ENCODE measurements at regions not wholly inside any gene's neighbourhood (a gene's known extent, or its start where the extent isn't known, plus 50 kb on each side); places are given as distances from the start of the nearest gene placed in this dataset.

- no peak for DNase-seq
Measured at GRCh38 chr3:178048768-178049167, 487.5 kb upstream of the KCNMB2 start.

- DNase-seq: no peak
Measured at GRCh38 chr3:178054471-178054870, 481.8 kb upstream of the KCNMB2 start.

- no peak for DNase-seq
Measured at GRCh38 chr3:178055939-178056338, 480.3 kb upstream of the KCNMB2 start.

- DNase-seq: no peak
Measured at GRCh38 chr3:178056868-178057267, 479.4 kb upstream of the KCNMB2 start.

- no peak for DNase-seq
Measured at GRCh38 chr3:178058629-178059028, 477.6 kb upstream of the KCNMB2 start.

- no peak for DNase-seq
Measured at GRCh38 chr3:178059119-178059518, 477.1 kb upstream of the KCNMB2 start.

GRCh38 chr3:178059836-178060235 is 476.4 kb upstream of the KCNMB2 start:
- DNase-seq: no peak

GRCh38 chr3:178060407-178060806 is 475.8 kb upstream of the KCNMB2 start:
- DNase-seq: no peak

GRCh38 chr3:178062126-178062525 is 474.1 kb upstream of the KCNMB2 start:
- DNase-seq: no peak

GRCh38 chr3:178063461-178063860 is 472.8 kb upstream of the KCNMB2 start:
- no peak for DNase-seq

- DNase-seq: no peak
Measured at GRCh38 chr3:178067721-178068120, 468.5 kb upstream of the KCNMB2 start.

GRCh38 chr3:178072391-178073305 is 463.6 kb upstream of the KCNMB2 start:
- DNase-seq: no peak

- DNase-seq: no peak
Measured at GRCh38 chr3:178073366-178073765, 462.9 kb upstream of the KCNMB2 start.

GRCh38 chr3:178075344-178075743 is 460.9 kb upstream of the KCNMB2 start:
- DNase-seq: no peak

- no peak for DNase-seq
Measured at GRCh38 chr3:178078953-178079352, 457.3 kb upstream of the KCNMB2 start.

GRCh38 chr3:178079966-178080365 is 456.3 kb upstream of the KCNMB2 start:
- no peak for DNase-seq

- DNase-seq: no peak
Measured at GRCh38 chr3:178082326-178082906, 453.8 kb upstream of the KCNMB2 start.

GRCh38 chr3:178083906-178084866 is 452.1 kb upstream of the KCNMB2 start:
- DNase-seq: peak in 1 of 2 donors; percentile 20

- DNase-seq: no peak
Measured at GRCh38 chr3:178084938-178085816, 451.1 kb upstream of the KCNMB2 start.

GRCh38 chr3:178085817-178086123 is 450.5 kb upstream of the KCNMB2 start:
- no peak for DNase-seq

GRCh38 chr3:178086144-178086825 is 450.0 kb upstream of the KCNMB2 start:
- DNase-seq: no peak

GRCh38 chr3:178087376-178087775 is 448.9 kb upstream of the KCNMB2 start:
- no peak for DNase-seq
